H1 (cell line): ENCODE measurements at regions not wholly inside any gene's neighbourhood (a gene's known extent, or its start where the extent isn't known, plus 50 kb on each side); places are given as distances from the start of the nearest gene placed in this dataset.

Source experiments
- CTCF ChIA-PET: fragments of 300-600 bp; sonication (Branson Sonifier 250); formaldehyde crosslinking; loops from one replicate; lab custom pipeline; 2021; ENCODE audit not compliant: partially characterized antibody; lab: Charles Lee
- POLR2A ChIA-PET: fragments of 300-600 bp; sonication (Branson Sonifier 250); formaldehyde crosslinking; loops from one replicate; lab custom pipeline; 2021; ENCODE audit warnings: inconsistent platforms; ENCODE audit not compliant: partially characterized antibody; lab: Charles Lee
- DNase-seq, 2 experiments: peaks; one replicate each; pipeline versions ENCODE4 v3.0.0 to v3.0.0-alpha.2; 2010 to 2022; ENCODE audit warnings: low spot score in 2 of 2, low read depth in 1 of 2, mixed read lengths in 1 of 2
- FAIRE-seq: peaks from 2 replicates; lab custom pipeline; 2011; peaks lifted over from hg19 to GRCh38; lab: Jason Lieb, UNC
- H2AFZ ChIP-seq: 2 replicates; pipeline ENCODE4 v1.8.1; 2012; ENCODE audit warnings: low read length, inconsistent platforms
- H2AK5ac ChIP-seq: 2 replicates; pipeline ENCODE4 v1.6.1; 2013; ENCODE audit warnings: low read depth, low read length
- H2BK120ac ChIP-seq: replicated peaks from 2 replicates; pipeline ENCODE3; 2013; ENCODE audit warnings: low read depth, low read length, inconsistent platforms
- H2BK12ac ChIP-seq: 2 replicates; pipeline ENCODE4 v1.6.1; 2013; ENCODE audit warnings: low read depth, low read length
- H2BK15ac ChIP-seq: 2 replicates; pipeline ENCODE4 v1.6.1; 2013; ENCODE audit warnings: low read length
- H2BK20ac ChIP-seq: 2 replicates; pipeline ENCODE4 v1.6.1; 2013; ENCODE audit warnings: low read length
- H2BK5ac ChIP-seq: 2 replicates; pipeline ENCODE4 v1.6.1; 2013; ENCODE audit warnings: low read depth, low read length
- H3K14ac ChIP-seq: 2 replicates; pipeline ENCODE4 v1.6.1; 2013; ENCODE audit warnings: inconsistent platforms; ENCODE audit not compliant: insufficient read length
- H3K18ac ChIP-seq: 2 replicates; pipeline ENCODE4 v1.6.1; 2013; ENCODE audit warnings: low read length; ENCODE audit errors: extremely low read depth
- H3K23ac ChIP-seq: 2 replicates; pipeline ENCODE4 v1.6.1; 2013; ENCODE audit warnings: inconsistent platforms; ENCODE audit not compliant: insufficient read length
- H3K23me2 ChIP-seq: 2 replicates; pipeline ENCODE4 v1.6.1; 2013; ENCODE audit warnings: low read depth, low read length
- H3K27ac ChIP-seq: 2 replicates; pipeline ENCODE4 v1.6.1; 2011; ENCODE audit warnings: low read depth, low read length, inconsistent platforms
- H3K27me3 ChIP-seq, 4 experiments: replicated peaks in 1 of 4; 1 replicate in 1 of 4; 2 replicates in 3 of 4; pipeline versions ENCODE4 v1.6.1 to v1.8.1; 2011 to 2013; ENCODE audit warnings: low read length in 3 of 4, mild to moderate bottlenecking in 3 of 4, inconsistent platforms in 2 of 4, mixed read lengths in 2 of 4, moderate library complexity in 1 of 4; ENCODE audit not compliant: control insufficient read depth in 3 of 4, insufficient read depth in 3 of 4; ENCODE audit errors: extremely low read depth in 1 of 4
- H3K36me3 ChIP-seq, 4 experiments: 2 replicates each; pipeline versions ENCODE4 v1.6.1 to v1.8.1; 2011 to 2013; ENCODE audit warnings: mild to moderate bottlenecking in 4 of 4, low read length in 3 of 4, moderate library complexity in 2 of 4, control low read depth in 1 of 4, inconsistent platforms in 1 of 4; ENCODE audit not compliant: insufficient read depth in 4 of 4, control insufficient read depth in 2 of 4
- H3K4ac ChIP-seq: replicated peaks from 2 replicates; pipeline ENCODE3; 2013; ENCODE audit warnings: low read length, low read depth, mixed read lengths, inconsistent platforms; ENCODE audit not compliant: insufficient read length
- H3K4me1 ChIP-seq, 4 experiments: replicated peaks in 1 of 4; 1 replicate in 1 of 4; 2 replicates in 3 of 4; pipeline versions ENCODE4 v1.6.1 to v1.8.1; 2011 to 2013; ENCODE audit warnings: low read length in 3 of 4, inconsistent platforms in 2 of 4, mixed read lengths in 1 of 4; ENCODE audit not compliant: insufficient read depth in 4 of 4, control insufficient read depth in 3 of 4
- H3K4me2 ChIP-seq, 2 experiments: 2 replicates each; pipeline versions ENCODE4 v1.6.1 to v1.8.1; 2011 to 2013; ENCODE audit warnings: low read depth in 2 of 2, low read length in 2 of 2, control low read depth in 1 of 2, inconsistent platforms in 1 of 2, mild to moderate bottlenecking in 1 of 2; ENCODE audit not compliant: insufficient read depth in 1 of 2
- H3K4me3 ChIP-seq, 4 experiments: fragments of 200-600, 300-600 bp in 1 of 4; sonication (generic), shearing (Covaris generic), sonication (Bioruptor Twin) in 1 of 4; 2 replicates each; pipeline versions ENCODE4 v1.5.1 to v1.8.1; 2011 to 2016; ENCODE audit warnings: low read length in 4 of 4, low read depth in 3 of 4, control low read depth in 2 of 4, inconsistent platforms in 2 of 4, mild to moderate bottlenecking in 2 of 4, mixed read lengths in 1 of 4, moderate library complexity in 1 of 4; ENCODE audit not compliant: insufficient read depth in 2 of 4; ENCODE audit errors: extremely low read depth in 1 of 4
- H3K56ac ChIP-seq: replicated peaks from 2 replicates; pipeline ENCODE3; 2013; ENCODE audit warnings: low read depth, mild to moderate bottlenecking, mixed read lengths, low read length, inconsistent platforms; ENCODE audit not compliant: insufficient read length
- H3K79me1 ChIP-seq: 2 replicates; pipeline ENCODE4 v1.6.1; 2013; ENCODE audit warnings: low read depth, low read length, control low read depth
- H3K79me2 ChIP-seq, 2 experiments: 2 replicates each; pipeline versions ENCODE4 v1.6.1 to v1.8.1; 2012 to 2013; ENCODE audit warnings: low read length in 2 of 2, mild to moderate bottlenecking in 2 of 2, inconsistent platforms in 1 of 2; ENCODE audit not compliant: insufficient read depth in 2 of 2, control insufficient read depth in 1 of 2
- H3K9ac ChIP-seq, 4 experiments: replicated peaks in 1 of 4; 1 replicate in 1 of 4; 2 replicates in 3 of 4; pipeline versions ENCODE4 v1.6.1 to v1.8.1; 2011 to 2013; ENCODE audit warnings: low read depth in 3 of 4, low read length in 3 of 4, control low read depth in 2 of 4, mild to moderate bottlenecking in 2 of 4, moderate library complexity in 2 of 4, inconsistent platforms in 1 of 4; ENCODE audit errors: extremely low read depth in 1 of 4
- H3K9me3 ChIP-seq, 2 experiments: 2 replicates each; pipeline versions ENCODE4 v1.6.1 to v1.8.1; 2012 to 2013; ENCODE audit warnings: mild to moderate bottlenecking in 2 of 2, moderate library complexity in 2 of 2, control low read depth in 1 of 2, inconsistent platforms in 1 of 2, low read depth in 1 of 2, low read length in 1 of 2, mixed read lengths in 1 of 2; ENCODE audit not compliant: insufficient read depth in 2 of 2
- H4K20me1 ChIP-seq, 2 experiments: replicated peaks in 1 of 2; 2 replicates each; pipeline versions ENCODE3 to v1.8.1; 2011 to 2013; ENCODE audit warnings: inconsistent platforms in 2 of 2, low read length in 2 of 2, mild to moderate bottlenecking in 1 of 2; ENCODE audit not compliant: insufficient read depth in 2 of 2, control insufficient read depth in 1 of 2
- H4K5ac ChIP-seq: 2 replicates; pipeline ENCODE4 v1.6.1; 2013; ENCODE audit warnings: low read length, low read depth, mixed read lengths, inconsistent platforms; ENCODE audit not compliant: insufficient read length
- H4K8ac ChIP-seq: 2 replicates; pipeline ENCODE4 v1.8.0; 2013; ENCODE audit warnings: mild to moderate bottlenecking, moderate library complexity, low read length, inconsistent platforms; ENCODE audit not compliant: insufficient read depth; ENCODE audit errors: extremely low read depth
- H4K91ac ChIP-seq: replicated peaks from 2 replicates; pipeline ENCODE3; 2013; ENCODE audit warnings: low read length, mixed read lengths, inconsistent platforms; ENCODE audit not compliant: insufficient read length
- ASH2L ChIP-seq: fragments of 200-600, 300-600 bp; sonication (generic); IDR thresholded peaks from one replicate; pipeline ENCODE4 v1.7.1; 2017; ENCODE audit warnings: low read length
- CREB1 ChIP-seq: IDR thresholded peaks from 2 replicates; pipeline ENCODE4 v1.6.1; 2012; ENCODE audit warnings: inconsistent platforms
- GABPA ChIP-seq: IDR thresholded peaks from 2 replicates; pipeline ENCODE4 v1.6.1; 2011; ENCODE audit warnings: mild to moderate bottlenecking, low read length, moderate library complexity, borderline replicate concordance; ENCODE audit not compliant: insufficient read depth
- NRF1 ChIP-seq: IDR thresholded peaks from 2 replicates; pipeline ENCODE4 v1.6.1; 2011; ENCODE audit warnings: mild to moderate bottlenecking, low read depth, low read length, improper control_type of control experiment
- POLR2AphosphoS5 ChIP-seq: IDR thresholded peaks from 2 replicates; pipeline ENCODE4 v1.6.1; 2011; ENCODE audit warnings: low read depth, low read length
- SP1 ChIP-seq: IDR thresholded peaks from 2 replicates; pipeline ENCODE4 v1.6.1; 2011; ENCODE audit warnings: low read depth, low read length
- SP4 ChIP-seq: IDR thresholded peaks from 2 replicates; pipeline ENCODE4 v1.6.1; 2012; ENCODE audit warnings: low read length, inconsistent platforms
- TAF1 ChIP-seq: IDR thresholded peaks from 2 replicates; pipeline ENCODE4 v1.6.1; 2011; ENCODE audit warnings: mild to moderate bottlenecking, low read depth, low read length
- WGBS, 2 experiments: shearing (Covaris generic) in 1 of 2; methylation state at CpG; one replicate each; pipeline versions ENCODE4 v1.1.6 to v1.1.7; 2013 to 2015; ENCODE audit warnings: low lambda C conversion rate in 2 of 2, mixed read lengths in 2 of 2, inconsistent platforms in 1 of 2, low coverage in 1 of 2, missing lambda C conversion rate in 1 of 2; ENCODE audit not compliant: insufficient replicate concordance in 2 of 2, insufficient coverage in 1 of 2, insufficient read length in 1 of 2; ENCODE audit errors: extremely low coverage in 1 of 2, missing lambda C conversion rate in 1 of 2; 5-methylcytosine and 5-hydroxymethylcytosine counted together

- H3K4me3 ChIP-seq: no peak overlapping the region
- H2BK12ac ChIP-seq: no peak overlapping the region
- POLR2A ChIA-PET: no interaction called here
- DNase-seq (no peak), FAIRE-seq (no peak)
- no peak overlapping the region for H3K4me2 ChIP-seq
- peak overlapping the region; percentile 26; the same call in 1 of the 2 replicates for H2AFZ ChIP-seq
- no peak overlapping the region for H3K14ac ChIP-seq
- H3K4me1 ChIP-seq: no peaks in the 10 kb centered on the region
- H3K79me2 ChIP-seq: no peaks in the 10 kb centered on the region
- H2BK15ac ChIP-seq: no peak overlapping the region
- H2BK20ac ChIP-seq: no peak overlapping the region
- no peak overlapping the region for H3K9ac ChIP-seq
- 96% methylated on average over 2 of the region's 2 CpGs; no CpG with 5 or more reads in 1 of the 2 experiments for WGBS, 2 experiments
- CTCF ChIA-PET: interaction anchor here (0.6 kb wide), 1 partner anchor 955 kb away, joined by 4 read pairs; no protein-coding TSS in a partner anchor
- no peaks in the 10 kb centered on the region for H3K79me1 ChIP-seq
- no peak overlapping the region for H4K91ac ChIP-seq
- H2AK5ac ChIP-seq: no peak overlapping the region
- H3K4ac ChIP-seq: no peak overlapping the region
- H4K5ac ChIP-seq: no peak overlapping the region
- H3K18ac ChIP-seq: no peak overlapping the region
- no peaks in the 10 kb centered on the region for H4K20me1 ChIP-seq
- H4K8ac ChIP-seq: no peak overlapping the region
- H3K27me3 ChIP-seq: no peaks in the 10 kb centered on the region
- H3K56ac ChIP-seq: no peak overlapping the region
- H2BK5ac ChIP-seq: no peak overlapping the region
- no peak overlapping the region for H3K27ac ChIP-seq
- H3K23me2 ChIP-seq: no peaks in the 10 kb centered on the region
- TF ChIP-seq GABPA (no peak), ASH2L (no peak), SP4 (no peak), TAF1 (no peak), SP1 (no peak), CREB1 (no peak), NRF1 (no peak), POLR2AphosphoS5 (no peak)
- H3K36me3 ChIP-seq: no peaks in the 10 kb centered on the region
- H3K23ac ChIP-seq: no peak overlapping the region
- H3K9me3 ChIP-seq: no peaks in the 10 kb centered on the region
- no peak overlapping the region for H2BK120ac ChIP-seq
Observed at GRCh38 chr1:106278716-106279115, 777.8 kb upstream of the PRMT6 start.
